Osteoblast (primary cell): ENCODE measurements at regions not wholly inside any gene's neighbourhood (a gene's known extent, or its start where the extent isn't known, plus 50 kb on each side); places are given as distances from the start of the nearest gene placed in this dataset.

Experiments
- DNase-seq: peaks from one replicate; pipeline ENCODE4 v3.0.0; 2011; ENCODE audit warnings: low spot score, mixed read lengths; ENCODE audit not compliant: insufficient read length; ENCODE audit errors: missing footprints
- H2AFZ ChIP-seq: 2 replicates; pipeline ENCODE4 v1.6.0; 2011; ENCODE audit warnings: mild to moderate bottlenecking, low read length
- H3K27ac ChIP-seq: 2 replicates; pipeline ENCODE4 v1.5.1; 2011; ENCODE audit warnings: mild to moderate bottlenecking, low read depth, low read length, moderate library complexity
- H3K27me3 ChIP-seq: 2 replicates; pipeline ENCODE4 v1.6.0; 2012; ENCODE audit warnings: mild to moderate bottlenecking, control low read depth, inconsistent platforms, low read length, moderate library complexity; ENCODE audit not compliant: insufficient read depth
- H3K36me3 ChIP-seq: 2 replicates; pipeline ENCODE4 v1.5.1; 2011; ENCODE audit warnings: mild to moderate bottlenecking, low read length, control low read depth, moderate library complexity; ENCODE audit not compliant: insufficient read depth
- H3K4me1 ChIP-seq: 2 replicates; pipeline ENCODE4 v1.5.1; 2011; ENCODE audit warnings: mild to moderate bottlenecking, low read length, control low read depth, moderate library complexity; ENCODE audit not compliant: insufficient read depth
- H3K4me2 ChIP-seq: 2 replicates; pipeline ENCODE4 v1.6.0; 2011; ENCODE audit warnings: mild to moderate bottlenecking, low read length; ENCODE audit not compliant: insufficient read depth
- H3K4me3 ChIP-seq: fragments of 200-600 bp; sonication (generic); 3 replicates; pipeline ENCODE4 v1.5.1; 2012; ENCODE audit warnings: mild to moderate bottlenecking, low read length, inconsistent platforms; ENCODE audit not compliant: insufficient read depth
- H3K79me2 ChIP-seq: 2 replicates; pipeline ENCODE4 v1.6.0; 2012; ENCODE audit warnings: mild to moderate bottlenecking, low read length, control low read depth, inconsistent platforms; ENCODE audit not compliant: insufficient read depth
- H3K9me3 ChIP-seq: 2 replicates; pipeline ENCODE4 v1.5.1; 2011; ENCODE audit warnings: low read depth, low read length, control low read depth
- H4K20me1 ChIP-seq: 2 replicates; pipeline ENCODE4 v1.6.0; 2012; ENCODE audit warnings: mild to moderate bottlenecking, low read length, control low read depth; ENCODE audit not compliant: insufficient read depth
- TF ChIP-seq, protein P1 (sequence below): IDR thresholded peaks from 2 replicates; pipeline ENCODE4 v1.5.1; 2011; ENCODE audit warnings: mild to moderate bottlenecking, low read depth, low read length, moderate library complexity; ENCODE audit errors: extremely low read depth

DNA sequence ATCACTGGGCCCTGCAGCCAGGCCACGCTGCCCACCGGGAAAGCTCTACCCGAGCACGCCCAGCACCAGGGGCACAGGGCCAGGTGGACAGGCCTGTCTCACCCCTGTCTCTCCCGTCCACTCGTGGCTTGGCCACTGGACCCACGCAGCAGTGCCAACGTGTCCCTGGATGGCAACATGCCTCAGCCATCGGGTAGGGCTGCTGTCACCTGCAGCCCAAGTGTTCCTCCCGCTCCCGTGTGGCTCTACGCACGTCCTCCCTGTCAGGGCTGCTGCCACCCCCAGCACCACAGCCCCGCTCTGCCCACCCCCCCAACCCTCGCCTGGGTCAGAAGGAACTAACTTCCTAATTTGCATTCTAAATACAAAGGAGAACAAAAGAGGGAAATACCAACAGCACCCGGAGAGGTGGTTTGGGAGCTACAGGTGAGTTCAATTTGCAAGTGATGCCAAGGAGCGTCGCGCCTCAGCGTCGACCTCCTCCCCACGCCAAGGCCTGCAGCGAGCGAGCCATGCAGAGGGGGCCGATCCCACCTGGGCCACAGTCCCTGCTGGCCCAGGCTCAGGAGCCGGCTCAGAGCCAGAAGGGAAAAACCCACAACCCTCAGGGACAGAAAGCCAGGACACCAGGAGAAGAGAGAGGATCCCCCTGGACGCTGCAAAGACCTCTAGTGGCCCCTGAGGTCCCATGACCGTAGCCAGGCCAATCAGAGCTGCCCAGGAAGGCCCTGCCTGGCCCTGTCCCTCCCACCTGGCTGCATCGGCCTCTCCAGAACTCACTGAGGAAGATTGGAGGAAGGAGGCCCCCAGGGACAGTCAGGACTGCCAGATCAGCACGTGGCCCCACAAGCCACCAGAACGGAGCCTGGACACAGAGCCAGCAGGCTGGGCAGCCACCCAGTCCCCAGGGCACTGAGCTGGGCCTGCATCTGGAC lies 128.4 kb upstream of the SPACA7 start:
- Histone ChIP-seq H4K20me1 (no peaks in the 10 kb centered on the region), H2AFZ (no peak overlapping the region), H3K79me2 (no peaks in the 10 kb centered on the region), H3K4me3 (no peak overlapping the region), H3K9me3 (no peaks in the 10 kb centered on the region), H3K4me2 (no peak overlapping the region), H3K27me3 (no peaks in the 10 kb centered on the region), H3K27ac (no peak overlapping the region), H3K36me3 (no peaks in the 10 kb centered on the region), H3K4me1 (no peaks in the 10 kb centered on the region)
- TF ChIP-seq, protein P1, sequence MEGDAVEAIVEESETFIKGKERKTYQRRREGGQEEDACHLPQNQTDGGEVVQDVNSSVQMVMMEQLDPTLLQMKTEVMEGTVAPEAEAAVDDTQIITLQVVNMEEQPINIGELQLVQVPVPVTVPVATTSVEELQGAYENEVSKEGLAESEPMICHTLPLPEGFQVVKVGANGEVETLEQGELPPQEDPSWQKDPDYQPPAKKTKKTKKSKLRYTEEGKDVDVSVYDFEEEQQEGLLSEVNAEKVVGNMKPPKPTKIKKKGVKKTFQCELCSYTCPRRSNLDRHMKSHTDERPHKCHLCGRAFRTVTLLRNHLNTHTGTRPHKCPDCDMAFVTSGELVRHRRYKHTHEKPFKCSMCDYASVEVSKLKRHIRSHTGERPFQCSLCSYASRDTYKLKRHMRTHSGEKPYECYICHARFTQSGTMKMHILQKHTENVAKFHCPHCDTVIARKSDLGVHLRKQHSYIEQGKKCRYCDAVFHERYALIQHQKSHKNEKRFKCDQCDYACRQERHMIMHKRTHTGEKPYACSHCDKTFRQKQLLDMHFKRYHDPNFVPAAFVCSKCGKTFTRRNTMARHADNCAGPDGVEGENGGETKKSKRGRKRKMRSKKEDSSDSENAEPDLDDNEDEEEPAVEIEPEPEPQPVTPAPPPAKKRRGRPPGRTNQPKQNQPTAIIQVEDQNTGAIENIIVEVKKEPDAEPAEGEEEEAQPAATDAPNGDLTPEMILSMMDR, result no peak
- peak; percentile 23 for DNase-seq

DNA sequence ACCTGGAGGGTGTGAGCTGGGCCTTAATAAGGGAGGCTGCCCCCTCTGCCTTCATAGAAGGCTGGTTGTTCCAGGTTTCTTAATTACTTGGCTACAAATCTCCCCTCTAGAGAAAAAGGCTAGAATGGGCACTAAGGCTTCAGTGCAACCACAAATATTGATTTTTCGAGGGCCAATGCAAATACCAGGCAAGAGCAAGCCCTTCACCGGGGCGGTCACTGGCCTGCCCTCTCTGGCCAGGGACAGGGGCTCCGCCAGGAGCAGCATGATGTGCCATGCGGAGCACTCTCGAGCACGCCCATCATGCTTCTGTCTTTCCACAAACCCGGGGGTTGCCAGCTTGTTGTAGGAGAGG lies 127.8 kb upstream of the SPACA7 start:
- TF ChIP-seq, protein P1, result no peak
- no peak overlapping the region for H3K4me2 ChIP-seq
- no peaks in the 10 kb centered on the region for H3K36me3 ChIP-seq
- no peaks in the 10 kb centered on the region for H3K9me3 ChIP-seq
- no peaks in the 10 kb centered on the region for H3K4me1 ChIP-seq
- no peak overlapping the region for H3K27ac ChIP-seq
- no peaks in the 10 kb centered on the region for H3K27me3 ChIP-seq
- no peak for DNase-seq
- H4K20me1 ChIP-seq, result no peaks in the 10 kb centered on the region
- H3K4me3 ChIP-seq, result no peak overlapping the region
- no peaks in the 10 kb centered on the region for H3K79me2 ChIP-seq
- H2AFZ ChIP-seq, result no peak overlapping the region

DNA sequence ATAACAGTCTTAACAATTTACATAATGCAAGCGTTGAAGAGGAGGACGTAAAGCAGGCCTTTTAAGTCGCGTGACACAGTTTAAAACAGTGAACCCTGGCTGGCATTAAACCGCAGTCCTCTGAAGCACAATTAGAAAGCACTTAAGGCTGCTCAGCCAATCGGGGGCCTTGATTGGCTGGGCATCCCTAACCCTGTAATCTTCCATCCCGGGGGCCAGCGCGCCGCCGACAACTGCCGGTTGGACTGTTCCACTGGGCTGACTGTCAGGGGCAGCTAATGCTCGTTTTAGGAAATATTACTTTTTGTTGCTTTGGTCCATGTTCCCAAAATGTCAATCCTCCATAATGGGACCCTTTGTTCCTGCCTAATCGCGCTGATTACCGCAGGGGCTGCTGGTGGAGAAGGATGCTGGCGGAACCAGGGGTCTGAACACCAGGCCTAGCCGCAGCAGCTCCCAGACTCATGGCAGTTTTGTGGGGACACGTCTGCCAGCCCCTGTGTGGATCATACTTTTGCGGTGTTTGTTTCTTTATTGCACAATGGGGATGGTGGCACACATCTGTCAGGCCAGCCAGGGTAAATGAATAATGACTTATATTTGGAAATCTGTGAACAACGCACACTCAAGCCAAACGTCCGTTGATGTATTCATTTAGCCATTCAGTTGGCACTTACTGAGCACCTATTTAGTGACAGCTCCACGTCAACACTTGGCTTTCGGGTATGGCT lies 127.1 kb upstream of the SPACA7 start:
- H2AFZ ChIP-seq, result no peak overlapping the region
- no peaks in the 10 kb centered on the region for H3K79me2 ChIP-seq
- H3K36me3 ChIP-seq, result no peaks in the 10 kb centered on the region
- H3K4me2 ChIP-seq, result no peak overlapping the region
- TF ChIP-seq, protein P1, result no peak
- no peaks in the 10 kb centered on the region for H3K9me3 ChIP-seq
- no peak for DNase-seq
- no peaks in the 10 kb centered on the region for H3K4me1 ChIP-seq
- H3K27ac ChIP-seq, result no peak overlapping the region
- no peak overlapping the region for H3K4me3 ChIP-seq
- H3K27me3 ChIP-seq, result no peaks in the 10 kb centered on the region
- H4K20me1 ChIP-seq, result no peaks in the 10 kb centered on the region
